GM04504 (cell line): ENCODE measurements at regions not wholly inside any gene's neighbourhood (a gene's known extent, or its start where the extent isn't known, plus 50 kb on each side); places are given as distances from the start of the nearest gene placed in this dataset.
"Not testable (repeated sequence)": the region's sequence is repeated elsewhere in the genome, so short reads cannot be mapped to it uniquely, and the experiment has no call there.

ENCODE experiments used
- DNase-seq: peaks from one replicate; pipeline ENCODE4 v3.0.0-alpha.2; 2012; ENCODE audit warnings: low read depth

DNA sequence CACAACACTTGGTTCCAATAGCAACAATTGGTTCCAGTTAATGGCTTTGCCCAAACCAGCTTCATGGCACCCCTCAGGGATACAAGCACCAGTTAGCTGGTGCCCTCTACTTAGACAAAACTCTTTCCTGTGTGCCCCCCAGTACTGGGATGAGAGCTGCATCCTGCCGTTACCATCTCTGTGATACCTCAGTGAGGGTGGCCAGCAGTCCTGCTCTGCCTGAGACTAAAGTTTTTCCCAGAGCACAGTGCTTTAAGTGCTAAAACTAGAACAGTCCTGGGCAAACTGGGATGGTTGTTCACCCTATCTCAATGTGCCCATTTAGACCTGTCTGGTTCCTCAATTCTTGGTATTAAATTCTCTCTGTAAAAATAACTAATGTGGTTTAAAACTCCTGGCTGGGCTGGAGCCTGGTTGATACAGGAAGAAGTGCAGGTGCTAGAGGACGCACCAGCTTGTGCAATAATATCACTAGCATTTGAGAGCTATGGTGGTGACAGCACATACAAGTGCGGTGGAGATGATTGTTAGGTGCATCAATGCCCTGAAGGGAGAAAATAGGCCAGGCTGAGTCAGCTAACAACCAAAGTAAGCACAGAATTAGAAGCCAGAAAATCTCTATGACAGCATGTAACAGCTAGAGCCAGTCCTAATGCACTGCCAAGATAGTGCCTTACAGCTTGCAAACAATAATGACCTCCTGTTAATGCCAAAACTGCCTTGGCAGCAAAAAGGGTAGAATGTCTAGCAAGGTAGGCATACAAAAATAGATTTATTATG is 179.8 kb upstream of the GALNT2 start:
- no peak for DNase-seq

DNA sequence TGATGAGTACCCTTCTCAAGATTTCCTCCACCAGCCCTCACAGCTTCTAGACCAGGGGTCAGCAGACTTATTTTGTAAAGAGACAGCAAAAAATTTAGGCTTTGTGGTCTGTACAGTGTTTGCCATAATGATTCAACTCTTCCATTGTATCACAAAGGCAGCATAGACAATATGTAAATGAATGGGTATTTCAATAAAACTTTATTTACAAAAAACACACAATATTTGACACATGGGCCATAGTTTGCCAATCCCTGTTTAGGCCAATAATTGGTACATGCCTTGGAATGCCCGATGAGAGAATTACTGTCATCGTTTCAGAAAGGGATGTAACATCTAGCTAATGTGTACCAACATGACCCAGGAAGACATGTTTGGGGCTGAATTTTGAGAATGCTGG is 178.9 kb upstream of the GALNT2 start:
- DNase-seq, result no peak

DNA sequence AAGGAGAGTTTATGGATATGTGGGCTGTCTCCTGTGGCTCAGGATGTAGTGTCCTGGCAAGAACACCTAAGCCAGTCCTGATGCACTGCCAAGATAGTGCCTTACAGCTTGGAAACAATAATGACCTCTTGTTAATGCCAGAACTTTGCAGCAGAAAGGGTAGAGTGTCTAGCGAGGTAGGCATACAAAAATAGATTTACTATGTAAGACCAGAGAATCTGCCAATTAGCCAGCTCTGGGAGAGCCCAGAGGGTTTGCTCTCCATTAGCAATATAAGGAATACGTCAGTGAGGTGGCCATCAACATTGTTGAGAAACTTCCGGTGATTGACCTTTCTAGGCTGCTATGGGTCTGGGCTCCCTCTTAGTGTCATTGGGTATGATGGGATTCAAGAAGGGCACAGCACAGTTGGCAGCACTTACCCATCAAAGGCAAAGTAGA is 178.5 kb upstream of the GALNT2 start:
- no peak for DNase-seq

DNA sequence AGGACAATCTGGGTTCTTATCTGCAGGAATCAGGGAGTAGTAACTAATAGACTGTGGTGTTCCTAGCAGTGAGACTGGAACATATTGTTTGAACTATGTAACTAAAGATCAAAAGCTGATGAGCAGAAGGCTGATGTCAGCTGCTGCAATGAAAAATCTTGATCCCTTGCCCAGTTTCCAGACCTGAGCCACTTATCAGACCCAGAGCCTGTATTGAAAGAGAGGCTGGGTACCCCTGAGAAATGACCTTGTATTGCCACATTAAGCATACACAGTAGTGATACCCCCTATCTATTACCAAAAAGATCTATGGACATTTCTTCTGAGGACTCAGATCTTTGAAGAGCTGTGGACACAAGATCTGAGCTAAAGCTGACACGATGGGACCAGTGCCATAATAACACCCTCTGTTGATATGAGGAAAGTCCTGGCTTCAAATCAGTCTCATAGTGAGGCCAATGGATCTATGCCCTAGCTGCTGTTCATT is 178.0 kb upstream of the GALNT2 start:
- no peak for DNase-seq

DNA sequence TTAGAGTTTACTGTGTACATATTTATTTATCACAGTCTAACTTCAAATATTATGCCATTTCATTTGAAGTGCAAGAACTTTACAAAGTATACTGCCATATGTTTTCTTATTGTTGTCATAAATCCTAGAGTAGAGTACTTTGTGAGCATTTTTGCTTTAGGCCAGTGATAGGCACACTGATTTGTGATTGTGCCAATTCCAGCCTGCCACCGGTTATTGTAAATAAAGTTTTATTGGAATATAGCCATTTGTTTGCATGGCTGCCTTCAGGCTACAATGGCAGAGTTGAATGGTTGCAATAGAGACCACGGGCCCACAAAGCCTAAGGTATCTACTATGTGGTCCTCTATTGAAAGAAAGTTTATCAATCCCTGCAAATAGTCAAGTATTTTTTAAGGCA is 175.8 kb upstream of the GALNT2 start:
- DNase-seq, result no peak

DNA sequence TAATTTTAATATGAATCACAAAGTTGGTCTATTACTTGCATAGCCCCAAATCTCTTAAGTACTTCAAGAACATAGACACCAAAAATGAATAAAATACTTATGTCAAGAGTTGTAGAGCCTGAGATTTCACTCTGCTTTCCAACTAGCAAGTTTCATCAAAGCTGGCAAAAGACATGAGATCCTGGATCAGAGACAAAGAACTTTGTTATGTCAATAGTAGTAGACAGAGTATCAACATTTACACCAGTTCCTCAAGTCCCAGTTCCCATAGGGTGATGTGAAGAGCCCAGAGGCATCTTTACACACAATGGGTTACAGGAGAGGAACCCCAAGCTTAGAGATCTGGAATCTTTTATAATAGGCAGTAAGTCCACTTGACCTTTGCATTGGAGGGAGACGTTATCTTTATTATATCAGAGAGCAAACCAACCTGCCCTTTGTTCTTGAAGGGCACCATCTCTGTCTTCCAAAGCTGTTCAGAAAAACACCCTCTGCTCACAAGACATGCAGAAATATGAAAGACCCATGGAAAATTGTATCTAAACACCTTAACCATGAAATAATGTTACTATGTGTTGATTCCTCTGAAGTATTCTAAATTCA is 174.4 kb upstream of the GALNT2 start:
- DNase-seq, result no peak

DNA sequence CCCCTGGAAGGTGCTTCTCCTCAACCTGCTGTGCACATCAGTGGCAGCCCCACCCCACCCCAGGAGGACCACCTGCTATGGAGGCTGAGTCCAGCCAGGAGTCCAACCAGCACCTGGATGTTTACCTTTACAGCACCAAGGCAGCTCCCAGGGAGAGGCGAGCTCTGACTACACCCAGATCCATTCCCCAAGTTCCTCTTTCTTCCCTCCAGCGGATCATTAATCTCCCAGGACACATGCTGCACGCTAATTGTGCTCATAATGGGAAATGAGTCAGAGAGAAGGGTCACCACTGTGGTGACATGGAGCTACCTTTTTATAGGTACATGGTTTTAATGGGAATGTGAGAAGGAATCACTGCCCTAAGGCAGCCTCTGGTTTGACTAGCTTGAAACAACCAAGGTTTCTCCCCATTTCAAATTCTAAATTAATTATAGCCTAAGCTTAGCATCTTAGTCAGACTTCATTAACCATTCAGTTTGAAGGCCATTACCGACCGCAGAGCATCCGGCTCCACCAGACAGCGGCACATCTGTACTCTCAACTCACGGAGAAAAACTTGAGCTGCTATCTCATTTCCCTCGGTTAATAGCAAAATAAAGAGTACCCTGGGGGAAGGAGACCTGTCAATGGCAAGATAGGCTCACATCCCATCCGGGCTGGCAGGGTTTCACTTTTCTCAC is 173.1 kb upstream of the GALNT2 start:
- DNase-seq, result no peak

DNA sequence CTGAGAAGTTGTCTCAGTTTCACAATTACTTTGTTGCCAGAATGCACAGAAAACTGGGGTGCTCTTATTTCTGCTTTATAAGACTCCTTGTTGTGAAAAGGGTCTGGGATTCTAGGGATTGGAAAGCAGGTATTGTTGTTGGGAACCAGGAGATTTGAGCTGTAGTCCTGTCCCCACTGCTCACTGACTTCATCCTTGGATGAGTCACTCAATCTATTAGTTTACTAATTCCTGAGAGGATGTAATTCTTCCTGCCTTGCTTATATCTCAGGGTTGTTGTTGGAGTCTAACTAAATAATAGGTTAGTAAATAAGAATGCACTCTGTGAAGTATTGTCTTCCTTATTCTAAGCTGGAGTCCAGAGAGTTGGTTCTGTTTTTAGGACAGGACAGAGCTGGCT is 172.5 kb upstream of the GALNT2 start:
- no peak for DNase-seq

DNA sequence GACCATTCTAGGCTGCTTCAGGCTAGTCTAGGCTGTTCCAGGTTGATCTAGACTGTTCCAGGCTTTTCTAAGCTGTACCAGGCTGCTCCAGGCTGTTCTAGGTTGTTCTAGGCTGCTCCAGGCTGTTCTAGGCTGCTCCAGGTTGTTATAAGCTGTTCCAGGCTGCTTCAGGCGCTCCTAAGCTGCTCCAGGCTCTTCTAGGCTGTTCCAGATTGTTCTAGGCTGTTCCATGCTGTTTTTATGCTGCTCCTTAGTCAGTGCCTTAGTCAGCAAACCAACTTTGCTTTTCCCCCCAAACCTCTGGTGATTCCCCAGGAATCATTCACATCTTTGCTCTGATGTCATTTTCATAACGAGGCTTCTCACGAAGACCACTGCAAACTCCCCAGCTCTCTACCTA is 171.4 kb upstream of the GALNT2 start:
- no peak for DNase-seq

DNA sequence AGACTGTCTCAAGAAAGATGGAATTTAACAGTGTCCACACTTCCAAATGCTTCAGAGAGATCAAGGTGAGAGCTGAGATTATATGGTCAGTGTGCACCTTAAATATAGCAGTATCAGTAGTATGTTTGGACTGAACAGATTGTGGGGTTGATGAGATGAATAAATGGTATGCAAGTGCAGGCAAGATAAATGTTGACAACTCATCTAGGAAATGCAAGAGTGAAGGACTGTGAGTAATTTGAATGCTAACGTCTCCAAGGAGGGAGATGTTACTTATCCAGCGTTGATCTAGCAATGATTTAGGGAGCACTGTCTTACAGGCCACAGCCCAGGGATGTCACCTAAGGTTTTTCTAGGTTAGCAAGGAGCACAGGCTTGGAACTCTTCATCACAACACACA is 170.7 kb upstream of the GALNT2 start:
- DNase-seq, result no peak

DNA sequence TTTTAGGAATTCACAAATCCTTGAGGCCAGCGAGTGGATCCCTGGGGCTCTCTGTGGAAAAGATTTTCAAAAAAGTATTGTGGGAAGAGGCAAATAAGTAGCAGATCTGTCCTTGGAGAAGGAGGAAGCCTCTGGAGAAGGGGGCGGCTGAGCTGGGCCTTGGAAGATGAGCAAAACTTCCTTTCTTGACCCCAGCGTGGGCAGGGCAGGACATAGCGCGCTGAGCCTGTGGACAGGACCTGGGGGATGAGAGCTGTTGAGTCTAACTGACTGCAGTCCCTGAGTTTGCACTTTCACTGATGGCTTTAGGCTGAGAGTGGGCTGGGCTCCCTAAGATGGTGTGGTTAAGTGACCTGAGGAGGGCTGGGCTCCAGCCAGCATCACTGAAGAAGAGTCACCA is 170.2 kb upstream of the GALNT2 start:
- DNase-seq, result no peak

DNA sequence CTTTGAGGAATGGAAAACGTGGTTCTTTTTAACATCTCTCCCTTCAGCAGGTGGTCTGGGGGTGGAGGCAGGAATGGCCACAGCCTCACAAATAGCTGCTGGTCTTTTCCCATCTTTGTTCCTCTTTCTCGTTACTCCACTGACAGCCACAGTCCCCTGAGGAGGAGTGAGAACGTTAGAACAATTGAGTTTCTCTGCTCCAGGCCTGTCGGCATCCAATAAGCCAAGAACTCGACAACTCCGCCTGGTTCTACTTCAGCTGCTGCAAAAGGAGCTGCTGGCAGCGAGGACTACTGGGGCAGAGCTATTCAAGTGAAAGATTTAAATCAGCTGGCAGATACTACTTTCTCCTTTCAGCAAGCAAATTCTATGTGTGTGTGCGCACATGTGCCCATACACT is 169.5 kb upstream of the GALNT2 start:
- DNase-seq, result no peak

DNA sequence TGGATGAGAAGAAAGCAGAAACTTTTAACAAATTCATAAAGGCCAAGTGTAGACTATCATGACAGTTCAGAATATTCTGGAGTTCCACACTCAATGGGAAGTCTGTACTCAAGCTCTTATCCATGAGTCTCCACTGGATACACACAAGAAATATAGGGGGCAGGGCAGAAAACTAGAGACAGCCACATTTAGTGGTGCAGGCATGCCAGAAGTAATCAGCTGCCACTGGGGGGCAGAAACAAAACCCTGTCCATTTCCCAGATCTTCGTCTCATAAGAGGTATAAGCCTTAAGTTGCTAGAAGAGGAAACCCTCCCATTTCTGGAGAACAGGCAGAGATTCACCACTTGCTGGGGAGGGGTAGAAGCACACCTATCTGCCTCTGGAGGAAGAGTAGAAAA is 166.8 kb upstream of the GALNT2 start:
- no peak for DNase-seq

DNA sequence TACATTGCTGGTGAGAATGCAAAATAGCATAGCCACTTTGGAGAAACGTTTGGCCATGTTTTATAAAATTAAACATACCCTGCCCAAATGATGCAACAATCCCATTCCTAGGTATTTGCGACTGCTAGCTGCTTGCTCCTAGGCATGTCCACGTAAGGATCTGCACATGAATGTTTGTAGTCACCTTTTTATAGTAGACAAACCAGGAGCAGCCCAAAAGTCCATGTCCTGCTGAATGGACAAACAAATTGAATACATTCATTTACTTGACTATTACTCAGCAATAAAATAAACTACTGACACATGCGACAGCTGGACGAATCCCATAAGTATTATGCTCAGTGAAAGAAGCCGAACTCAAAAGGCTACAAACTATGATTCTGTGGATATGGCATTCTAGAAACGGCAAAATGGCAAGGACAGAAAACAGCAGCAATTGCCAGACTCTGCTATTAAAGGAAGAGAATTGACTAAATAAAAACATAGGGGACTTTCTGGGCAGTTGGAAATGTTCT is 161.9 kb upstream of the GALNT2 start:
- no peak for DNase-seq

DNA sequence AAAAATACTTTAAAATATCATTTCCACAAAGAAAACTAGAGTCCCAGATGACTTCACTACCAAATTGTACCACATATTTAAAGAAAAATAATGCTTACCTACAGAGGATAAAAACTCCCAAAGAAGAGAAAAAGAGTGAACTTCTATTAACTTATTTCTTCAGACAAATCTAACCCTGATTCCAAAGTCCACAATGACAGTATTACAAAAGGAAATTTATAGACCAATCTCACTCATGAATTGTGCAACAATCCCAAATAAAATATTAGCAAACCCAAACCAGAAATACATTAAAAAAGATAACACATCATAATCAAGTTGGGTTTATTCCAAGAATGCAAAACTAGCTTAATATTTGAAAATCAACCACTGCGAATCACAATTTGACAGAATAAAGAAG is 161.4 kb upstream of the GALNT2 start:
- no peak for DNase-seq

DNA sequence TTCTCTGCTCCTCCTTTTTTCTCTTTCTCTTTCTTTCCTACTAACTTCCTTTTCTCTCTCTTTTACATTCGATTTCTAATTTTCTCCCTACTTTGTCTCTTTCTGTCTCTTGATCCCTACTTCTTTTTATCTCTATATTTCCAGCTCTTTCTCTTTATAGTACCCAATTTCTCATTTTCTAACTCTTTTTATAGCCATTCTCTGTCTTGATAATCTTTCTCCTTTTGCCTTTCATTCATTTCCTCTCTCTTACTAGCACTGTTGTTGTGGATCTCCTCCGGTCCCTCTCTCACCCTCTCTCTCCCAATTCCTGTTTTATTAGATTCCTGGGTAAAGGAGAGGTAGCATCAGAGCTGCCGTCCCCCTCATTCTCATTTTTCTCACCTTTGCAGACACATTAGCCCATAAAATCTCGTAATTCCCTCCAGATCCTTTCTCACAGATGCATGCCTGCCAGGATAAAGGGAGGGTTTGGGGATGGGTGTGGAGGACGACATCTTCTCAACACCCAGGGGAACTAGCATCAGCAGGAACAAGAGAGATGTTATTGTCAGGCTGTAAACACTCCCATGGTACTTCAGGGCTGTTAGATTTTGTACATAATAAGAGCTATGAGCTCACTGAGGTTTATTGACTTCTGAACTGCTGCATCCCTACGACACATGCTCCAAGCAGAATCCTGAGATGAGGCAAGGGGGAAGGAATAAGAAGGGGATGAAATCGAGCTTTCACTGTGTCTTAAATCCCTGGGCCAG is 159.0 kb upstream of the GALNT2 start:
- no peak for DNase-seq

DNA sequence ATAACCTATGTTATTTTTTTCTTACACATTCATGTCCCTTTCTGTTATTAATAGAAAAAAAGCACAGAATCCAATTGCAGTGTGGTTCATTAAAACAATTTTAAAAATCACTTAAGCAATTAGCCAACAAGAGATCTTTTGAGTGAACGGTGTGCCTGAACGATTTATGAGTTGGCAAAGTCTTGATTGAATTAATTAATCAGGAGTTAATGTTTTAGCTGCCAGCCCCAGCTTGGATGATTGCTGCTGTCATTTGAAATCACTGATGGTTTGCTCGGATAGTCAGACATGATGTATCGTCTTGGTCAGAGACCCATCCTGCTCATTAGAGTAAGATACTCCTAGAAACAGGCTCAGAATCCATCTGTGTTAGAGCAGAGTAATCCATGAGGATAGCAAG is 158.3 kb upstream of the GALNT2 start:
- DNase-seq, result no peak

DNA sequence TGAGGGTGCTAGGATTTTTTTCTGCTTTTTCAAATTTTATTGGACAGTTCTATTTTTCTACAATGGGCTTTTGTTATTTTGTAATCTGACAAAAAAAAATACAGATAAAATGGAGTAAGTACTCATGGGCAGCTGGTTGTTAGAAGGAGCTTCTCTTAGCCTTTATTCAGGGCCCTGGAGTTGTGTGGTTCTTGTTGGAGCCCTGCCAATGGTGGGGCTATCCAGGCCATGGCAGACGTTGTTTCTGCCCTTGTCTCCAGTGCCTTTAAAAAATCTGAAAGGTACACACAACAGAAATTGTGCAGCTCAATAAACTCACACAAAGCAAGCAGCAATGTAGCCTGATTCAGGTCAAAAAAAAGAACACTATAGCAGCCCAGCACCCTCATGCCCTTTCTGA is 153.5 kb upstream of the GALNT2 start:
- DNase-seq, result no peak

DNA sequence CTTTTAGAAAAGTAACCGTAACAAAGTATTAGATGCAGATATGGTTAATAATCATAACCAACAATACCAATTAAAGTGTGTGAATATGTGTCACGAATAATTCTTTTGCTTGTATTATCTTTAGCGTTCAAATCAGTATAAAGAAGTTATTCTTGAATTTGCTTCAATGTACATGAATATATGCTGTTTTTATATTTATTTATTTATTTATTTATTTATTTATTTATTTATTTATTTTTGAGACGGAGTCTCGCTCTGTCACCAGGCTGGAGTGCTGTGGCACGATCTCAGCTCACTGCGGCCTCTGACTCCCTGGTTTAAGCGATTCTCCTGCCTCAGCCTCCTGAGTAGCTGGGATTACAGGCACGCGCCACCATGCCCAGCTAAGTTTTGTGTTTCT is 147.6 kb upstream of the GALNT2 start:
- not testable (repeated sequence) for DNase-seq

DNA sequence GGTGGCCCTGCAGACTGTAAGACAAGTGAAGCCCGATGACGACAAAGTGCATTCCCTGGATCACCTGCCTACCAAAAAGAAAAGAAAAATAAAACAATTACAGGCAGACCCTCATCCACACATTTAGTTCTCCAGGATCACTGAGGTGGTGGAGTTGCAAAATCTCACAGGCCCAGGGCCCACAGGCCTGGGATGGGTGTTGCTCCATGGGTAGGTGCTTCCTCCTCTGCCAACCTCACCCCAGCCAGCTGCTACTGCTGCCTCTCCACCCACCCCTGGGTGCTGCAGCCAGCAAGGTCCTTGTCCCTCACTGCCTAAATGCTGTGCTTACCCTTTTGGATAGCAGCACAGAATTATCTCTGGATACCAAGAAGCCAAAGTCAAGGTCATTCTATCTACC is 146.4 kb upstream of the GALNT2 start:
- no peak for DNase-seq

DNA sequence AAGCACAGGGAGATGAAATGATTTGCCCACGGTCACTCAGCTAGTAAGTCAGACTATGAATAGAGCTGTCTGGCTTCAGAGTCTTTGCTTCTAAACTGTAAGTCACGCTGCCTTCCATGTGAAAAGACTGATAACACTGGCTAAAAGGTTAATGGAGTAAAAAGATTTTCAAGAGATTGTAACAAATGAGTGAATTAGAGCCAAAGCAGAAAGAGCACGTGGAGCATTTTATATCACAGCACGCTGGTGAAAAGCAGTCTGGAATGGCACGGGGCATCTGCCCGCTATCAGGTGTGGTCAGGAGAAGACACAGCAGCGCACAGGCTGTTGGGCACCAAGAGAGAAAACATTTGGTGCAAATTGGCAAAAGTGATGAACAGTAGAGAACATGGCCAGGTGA is 144.8 kb upstream of the GALNT2 start:
- DNase-seq, result no peak

DNA sequence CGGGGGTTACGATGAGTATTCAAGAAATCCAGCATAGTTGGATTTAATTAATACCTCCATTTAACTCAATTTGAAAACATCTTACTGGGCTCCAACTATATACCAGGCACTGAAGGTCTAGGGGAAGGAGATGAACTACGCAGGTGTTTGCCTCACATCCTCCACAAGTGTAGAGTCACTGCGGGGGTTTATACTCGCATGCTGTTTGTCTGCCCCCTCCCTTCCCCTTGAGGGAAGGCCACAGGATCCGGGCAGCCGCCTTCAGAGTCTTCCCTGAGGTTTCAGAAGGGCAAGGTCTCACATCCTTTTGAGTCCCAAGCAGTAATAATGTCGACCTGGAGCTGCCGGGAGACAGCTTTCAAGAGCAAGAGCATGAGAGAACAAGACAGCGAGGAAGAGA is 142.4 kb upstream of the GALNT2 start:
- DNase-seq, result no peak
